ENCODE measurements at regions not wholly inside any gene's neighbourhood (a gene's known extent, or its start where the extent isn't known, plus 50 kb on each side); places are given as distances from the start of the nearest gene placed in this dataset.

GRCh38 chr2:129728035-129728972 is 251.2 kb upstream of the RAB6C start:
- no peak for DNase-seq
- Histone ChIP-seq H3K36me3 (ENCODE audit: low read depth, missing control alignments) (no peaks in the 10 kb centered on the region), H3K9me3 (no peaks in the 10 kb centered on the region), H3K27ac (no peak overlapping the region), H3K4me3 (no peak overlapping the region), H3K27me3 (no peaks in the 10 kb centered on the region), H3K4me1 (no peaks in the 10 kb centered on the region)
- TF ChIP-seq CTCF (IDR thresholded peaks at IDR 0.05) (no peak), POLR2A (IDR thresholded peaks at IDR 0.05) (no peak)
- intact Hi-C loops (cut with DNase I; ENCODE audit: low total_unique reads) = no loop called here
- WGBS, 2 donors = 82 to 85% methylated on average over 13 to 14 of the region's 14 CpGs

GRCh38 chr2:129729011-129729410 is 250.5 kb upstream of the RAB6C start:
- intact Hi-C loops (cut with DNase I; ENCODE audit: low total_unique reads) = no loop called here
- Histone ChIP-seq H3K4me1 (no peaks in the 10 kb centered on the region), H3K9me3 (no peaks in the 10 kb centered on the region), H3K36me3 (ENCODE audit: low read depth, missing control alignments) (no peaks in the 10 kb centered on the region), H3K4me3 (no peak overlapping the region), H3K27ac (no peak overlapping the region), H3K27me3 (no peaks in the 10 kb centered on the region)
- WGBS, 2 donors = 86 to 92% methylated on average over 9 of the region's 9 CpGs
- TF ChIP-seq CTCF (IDR thresholded peaks at IDR 0.05) (no peak), POLR2A (IDR thresholded peaks at IDR 0.05) (no peak)
- DNase-seq = no peak

- H3K4me1 ChIP-seq = no peaks in the 10 kb centered on the region
- no peak overlapping the region for H3K4me3 ChIP-seq
- intact Hi-C loops (cut with DNase I; ENCODE audit: low total_unique reads) = no loop called here
- no peak for TF ChIP-seq POLR2A (IDR thresholded peaks at IDR 0.05)
- no peak for TF ChIP-seq CTCF (IDR thresholded peaks at IDR 0.05)
- H3K27ac ChIP-seq = no peak overlapping the region
- H3K27me3 ChIP-seq = no peaks in the 10 kb centered on the region
- no peaks in the 10 kb centered on the region for H3K36me3 ChIP-seq (ENCODE audit: low read depth, missing control alignments)
- DNase-seq = no peak
- H3K9me3 ChIP-seq = no peaks in the 10 kb centered on the region
- 94 to 96% methylated on average over 4 of the region's 4 CpGs for WGBS, 2 donors
Measured at GRCh38 chr2:129729646-129730045, 249.8 kb upstream of the RAB6C start.

- Histone ChIP-seq H3K36me3 (ENCODE audit: low read depth, missing control alignments) (no peaks in the 10 kb centered on the region), H3K9me3 (no peaks in the 10 kb centered on the region), H3K27ac (no peak overlapping the region), H3K4me3 (no peak overlapping the region), H3K4me1 (no peaks in the 10 kb centered on the region), H3K27me3 (no peaks in the 10 kb centered on the region)
- TF ChIP-seq CTCF (IDR thresholded peaks at IDR 0.05) = no peak
- TF ChIP-seq POLR2A (IDR thresholded peaks at IDR 0.05) = no peak
- WGBS, 2 donors = 89 to 93% methylated on average over 4 of the region's 4 CpGs
- no peak for DNase-seq
- intact Hi-C loops (cut with DNase I; ENCODE audit: low total_unique reads) = no loop called here
Measured at GRCh38 chr2:129730979-129731378, 248.5 kb upstream of the RAB6C start.

Measured in testis (tissue), 2 donors.